ENCODE measurements at regions not wholly inside any gene's neighbourhood (a gene's known extent, or its start where the extent isn't known, plus 50 kb on each side); places are given as distances from the start of the nearest gene placed in this dataset.

DNA sequence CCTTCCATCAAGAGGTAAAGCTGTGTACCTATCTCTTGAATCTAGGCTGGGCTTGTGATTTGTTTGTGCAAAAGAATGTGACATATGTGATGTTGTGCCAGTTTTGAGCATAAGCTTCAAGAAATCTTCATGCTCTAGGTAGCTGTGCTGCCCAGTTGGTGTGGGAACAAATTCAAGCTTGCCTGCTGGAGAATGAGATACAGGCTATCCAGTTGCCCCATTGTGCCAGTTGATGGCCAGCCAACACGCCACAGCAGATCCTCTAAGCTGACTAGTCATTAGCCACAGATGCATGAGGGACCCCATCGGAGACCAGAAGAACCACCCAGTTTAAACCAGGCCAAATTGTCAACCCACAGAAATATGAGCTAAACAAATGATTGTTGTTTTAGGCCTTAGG lies 180.5 kb upstream of the MPHOSPH6 start:
- H4K20me1 ChIP-seq (replicated peaks; ENCODE audit: control insufficient read depth, insufficient read depth, low read length), result no peaks in the 10 kb centered on the region
- in situ Hi-C loops (cut with MboI), result no loop called here
- no peaks in the 10 kb centered on the region for H3K9me1 ChIP-seq (ENCODE audit: control insufficient read depth, insufficient read depth, low read length)
- no peak overlapping the region for H3K9ac ChIP-seq (ENCODE audit: insufficient read depth in 1 of 2, low read depth in 2 of 2, low read length in 2 of 2)
- H3K9me3 ChIP-seq (replicated peaks; ENCODE audit: control insufficient read depth, insufficient read depth, low read depth, low read length), result no peaks in the 10 kb centered on the region
- CTCF ChIA-PET (ENCODE audit: low intra/inter-chr PET ratio), result no interaction called here
- no peak overlapping the region for H2AFZ ChIP-seq (ENCODE audit: low read depth, low read length)
- no peaks in the 10 kb centered on the region for H3K4me1 ChIP-seq (replicated peaks in 1 of 2; ENCODE audit: control insufficient read depth in 2 of 2, insufficient read depth in 2 of 2, low read length in 2 of 2)
- H3K27ac ChIP-seq (ENCODE audit: extremely low read depth, low read depth, low read length), result no peak overlapping the region
- TF ChIP-seq U2AF2 (optimal IDR thresholded peaks at IDR 0.05; ENCODE audit: low read depth, low read length) (no peak), CREBBP (IDR thresholded peaks at IDR 0.05; ENCODE audit: low read depth, low read length) (no peak), ZNF347 (CRISPR knock-in tag; IDR thresholded peaks at IDR 0.05; ENCODE audit: low read depth) (no peak), SRF (CRISPR knock-in tag; IDR thresholded peaks at IDR 0.05) (no peak), RBFOX2 (IDR thresholded peaks at IDR 0.05; ENCODE audit: low read depth, low read length) (no peak)
- WGBS (ENCODE audit: insufficient coverage, low coverage, missing lambda C conversion rate), result 0% methylated on average over 2 of the region's 2 CpGs
- BruUV-seq (replicated peaks), result no TSS peak
- FAIRE-seq, result no peak
- H3K36me3 ChIP-seq (ENCODE audit: control insufficient read depth, insufficient read depth, low read length), result no peaks in the 10 kb centered on the region
- POLR2A ChIA-PET, result interaction anchor here (1.3 kb wide), 1 partner anchor 9 kb away, joined by 4 read pairs; no protein-coding TSS in a partner anchor
- DNase-seq (ENCODE audit: extremely low read depth in 1 of 4, low spot score in 3 of 4), result no peak
- intact Hi-C loops (cut with micrococcal nuclease), result no loop called here
- ATAC-seq, result no peak
- no peak overlapping the region for H3K4me2 ChIP-seq (ENCODE audit: insufficient read depth, low read length)
- no peaks in the 10 kb centered on the region for H3K79me2 ChIP-seq (ENCODE audit: control insufficient read depth, insufficient read depth, low read length)
- H3K27me3 ChIP-seq (ENCODE audit: control insufficient read depth in 2 of 2, insufficient read depth in 2 of 2, low read length in 2 of 2), result no peaks in the 10 kb centered on the region
- no peak overlapping the region for H3K4me3 ChIP-seq

DNA sequence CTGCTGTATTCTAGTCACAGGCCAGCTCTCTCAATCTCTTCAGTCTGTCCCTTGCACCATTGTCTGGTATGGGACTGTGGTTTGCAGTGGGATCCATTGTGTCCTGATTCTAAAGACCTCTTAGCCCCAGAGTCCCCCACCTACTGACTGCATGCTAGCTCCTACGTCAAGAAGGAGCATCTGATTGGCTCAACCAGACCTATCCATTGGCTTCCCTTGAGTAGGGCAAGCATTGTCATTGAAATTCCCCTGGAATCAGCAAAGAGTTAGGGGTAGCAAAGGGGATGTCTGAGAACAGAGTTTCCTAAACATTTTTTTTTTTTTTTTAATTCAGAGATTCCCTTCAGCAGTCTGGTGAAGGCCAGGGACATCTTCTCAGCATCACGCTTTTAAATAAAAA lies 175.3 kb upstream of the MPHOSPH6 start:
- no peak overlapping the region for H3K4me3 ChIP-seq
- CTCF ChIA-PET (ENCODE audit: low intra/inter-chr PET ratio), result no interaction called here
- H3K4me2 ChIP-seq (ENCODE audit: insufficient read depth, low read length), result no peak overlapping the region
- BruUV-seq (replicated peaks), result no TSS peak
- intact Hi-C loops (cut with micrococcal nuclease) (no loop called here), in situ Hi-C loops (cut with MboI) (no loop called here)
- ATAC-seq (no peak), FAIRE-seq (no peak), DNase-seq (ENCODE audit: extremely low read depth in 1 of 4, low spot score in 3 of 4) (no peak)
- H2AFZ ChIP-seq (ENCODE audit: low read depth, low read length), result no peak overlapping the region
- H3K36me3 ChIP-seq (ENCODE audit: control insufficient read depth, insufficient read depth, low read length), result no peaks in the 10 kb centered on the region
- no peaks in the 10 kb centered on the region for H3K79me2 ChIP-seq (ENCODE audit: control insufficient read depth, insufficient read depth, low read length)
- H3K9ac ChIP-seq (ENCODE audit: insufficient read depth in 1 of 2, low read depth in 2 of 2, low read length in 2 of 2), result no peak overlapping the region
- 6% methylated on average over 2 of the region's 2 CpGs for WGBS (ENCODE audit: insufficient coverage, low coverage, missing lambda C conversion rate)
- no peaks in the 10 kb centered on the region for H3K4me1 ChIP-seq (replicated peaks in 1 of 2; ENCODE audit: control insufficient read depth in 2 of 2, insufficient read depth in 2 of 2, low read length in 2 of 2)
- H3K27me3 ChIP-seq (ENCODE audit: control insufficient read depth in 2 of 2, insufficient read depth in 2 of 2, low read length in 2 of 2), result no peaks in the 10 kb centered on the region
- H3K27ac ChIP-seq (ENCODE audit: extremely low read depth, low read depth, low read length), result no peak overlapping the region
- POLR2A ChIA-PET, result interaction anchor here (0.6 kb wide), 1 partner anchor 240 kb away, joined by 5 read pairs; no protein-coding TSS in a partner anchor
- no peaks in the 10 kb centered on the region; the same call in 1 of the 2 replicates for H3K9me3 ChIP-seq (replicated peaks; ENCODE audit: control insufficient read depth, insufficient read depth, low read depth, low read length)
- no peaks in the 10 kb centered on the region for H3K9me1 ChIP-seq (ENCODE audit: control insufficient read depth, insufficient read depth, low read length)
- H4K20me1 ChIP-seq (replicated peaks; ENCODE audit: control insufficient read depth, insufficient read depth, low read length), result no peaks in the 10 kb centered on the region
- no peak for TF ChIP-seq MEIS2 (IDR thresholded peaks at IDR 0.05; ENCODE audit: partially characterized antibody)
- no peak for TF ChIP-seq ILF3 (IDR thresholded peaks at IDR 0.05; ENCODE audit: borderline replicate concordance)
- TF ChIP-seq SMAD3 (CRISPR knock-in tag; conservative IDR thresholded peaks at IDR 0.05), result no peak
- no peak for TF ChIP-seq NKRF (IDR thresholded peaks at IDR 0.05; ENCODE audit: borderline replicate concordance)

Measured in K562 (cell line).